Ishikawa (cell line): ENCODE measurements at regions not wholly inside any gene's neighbourhood (a gene's known extent, or its start where the extent isn't known, plus 50 kb on each side); places are given as distances from the start of the nearest gene placed in this dataset.

Experiments
- CEBPB ChIP-seq: IDR thresholded peaks from 2 replicates; pipeline ENCODE4 v1.6.1; 2012
- CREB1 ChIP-seq: IDR thresholded peaks from 2 replicates; pipeline ENCODE4 v1.6.1; 2012; ENCODE audit warnings: low read depth
- EGR1 ChIP-seq: IDR thresholded peaks from 2 replicates; pipeline ENCODE4 v1.6.1; 2012
- EP300 ChIP-seq: IDR thresholded peaks from 2 replicates; pipeline ENCODE4 v1.6.1; 2012; ENCODE audit warnings: borderline replicate concordance
- FOXM1 ChIP-seq: IDR thresholded peaks from 2 replicates; pipeline ENCODE4 v1.6.1; 2012; ENCODE audit warnings: low read depth, borderline replicate concordance
- NFIC ChIP-seq: IDR thresholded peaks from 2 replicates; pipeline ENCODE4 v1.6.1; 2012
- RAD21 ChIP-seq: IDR thresholded peaks from 2 replicates; pipeline ENCODE4 v1.6.1; 2012; ENCODE audit warnings: low read depth
- REST ChIP-seq: IDR thresholded peaks from 2 replicates; pipeline ENCODE4 v1.6.1; 2012; ENCODE audit warnings: low read depth, mild to moderate bottlenecking
- TAF1 ChIP-seq: IDR thresholded peaks from 2 replicates; pipeline ENCODE4 v1.6.1; 2012; ENCODE audit warnings: low read depth, mild to moderate bottlenecking
- TCF12 ChIP-seq: IDR thresholded peaks from 2 replicates; pipeline ENCODE4 v1.6.1; 2012; ENCODE audit warnings: low read depth
- TEAD4 ChIP-seq: IDR thresholded peaks from 2 replicates; pipeline ENCODE4 v1.6.1; 2012
- USF1 ChIP-seq: IDR thresholded peaks from 2 replicates; pipeline ENCODE4 v1.6.1; 2012
- YY1 ChIP-seq: IDR thresholded peaks from 2 replicates; pipeline ENCODE4 v1.6.1; 2012; ENCODE audit warnings: low read depth
- ZBTB7A ChIP-seq: IDR thresholded peaks from 2 replicates; pipeline ENCODE4 v1.6.1; 2012; ENCODE audit warnings: low read depth
- TF ChIP-seq, protein P1 (sequence below): IDR thresholded peaks from 2 replicates; pipeline ENCODE4 v1.6.1; 2012

DNA sequence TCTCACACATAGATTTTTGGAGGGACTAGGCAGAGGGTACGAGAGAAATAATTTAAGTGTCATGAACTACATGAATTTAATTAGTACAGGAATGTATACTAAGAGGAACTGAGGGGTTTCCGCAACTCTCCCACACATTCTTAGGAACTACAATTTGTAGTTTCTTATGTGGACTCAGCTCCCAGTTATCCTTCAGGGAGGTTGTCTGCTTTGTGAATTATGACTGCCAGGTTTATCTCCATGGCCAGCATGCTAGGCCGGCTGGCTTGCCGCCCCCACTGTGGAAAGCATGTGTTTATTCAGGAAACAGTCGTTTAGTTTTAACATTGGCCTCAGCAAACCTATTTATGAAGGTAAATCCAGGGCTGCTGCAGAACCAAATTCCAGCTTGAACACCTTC lies 415.0 kb downstream of the KCTD16 start:
- TF ChIP-seq YY1 (no peak), NFIC (no peak), RAD21 (no peak), TAF1 (no peak), USF1 (no peak), EP300 (no peak), TEAD4 (no peak), CEBPB (no peak), ZBTB7A (no peak), REST (no peak), CREB1 (no peak), EGR1 (no peak)
- TF ChIP-seq, protein P1, sequence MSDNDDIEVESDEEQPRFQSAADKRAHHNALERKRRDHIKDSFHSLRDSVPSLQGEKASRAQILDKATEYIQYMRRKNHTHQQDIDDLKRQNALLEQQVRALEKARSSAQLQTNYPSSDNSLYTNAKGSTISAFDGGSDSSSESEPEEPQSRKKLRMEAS, result no peak

DNA sequence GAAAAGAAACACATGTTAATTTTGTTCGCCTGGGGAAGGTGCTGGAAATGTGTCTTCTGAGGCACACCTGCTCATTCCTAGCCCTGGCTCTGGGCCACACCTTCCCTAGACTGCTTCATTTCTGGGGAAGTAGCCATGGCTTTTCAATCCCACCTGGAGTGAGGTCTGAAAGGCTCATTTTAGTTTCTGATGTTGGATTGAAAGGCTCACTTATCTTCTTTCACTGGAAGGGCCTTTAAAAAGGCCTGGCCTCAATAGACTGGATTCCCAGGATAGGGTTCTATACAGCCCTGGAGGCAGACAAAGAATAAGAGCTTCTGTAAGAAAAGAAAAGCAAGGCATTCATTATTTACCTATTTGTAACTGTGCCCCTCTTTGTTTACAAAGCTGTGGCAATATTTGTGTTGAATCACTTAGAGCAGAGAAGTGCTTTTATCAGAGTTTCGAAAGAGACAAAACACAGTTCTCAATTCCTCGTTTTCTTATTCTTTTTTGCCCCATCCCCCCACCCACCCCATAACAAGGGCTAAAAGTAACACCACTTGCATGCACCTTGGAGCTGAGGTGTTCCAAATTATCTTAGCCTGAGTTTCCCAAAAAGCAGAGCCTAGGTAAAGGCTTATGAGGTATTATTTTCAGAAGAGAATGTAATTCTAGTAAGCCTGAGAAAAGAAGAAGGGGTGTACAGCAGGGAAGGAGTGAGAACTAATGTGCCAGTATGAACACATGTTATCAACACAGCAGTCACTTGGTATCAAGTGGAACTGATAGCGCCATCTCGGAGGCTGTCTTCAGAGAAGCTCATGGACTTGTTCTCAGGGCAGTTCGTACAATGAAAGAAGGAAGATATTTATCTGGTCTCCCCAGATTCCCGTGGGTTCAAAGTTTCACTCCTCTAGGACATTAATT lies 413.1 kb downstream of the KCTD16 start:
- no peak for TF ChIP-seq ZBTB7A
- TF ChIP-seq CEBPB, result no peak
- TF ChIP-seq TAF1, result no peak
- no peak for TF ChIP-seq EP300
- no peak for TF ChIP-seq USF1
- no peak for TF ChIP-seq RAD21
- TF ChIP-seq CREB1, result no peak
- no peak for TF ChIP-seq EGR1
- TF ChIP-seq, protein P1, result no peak

DNA sequence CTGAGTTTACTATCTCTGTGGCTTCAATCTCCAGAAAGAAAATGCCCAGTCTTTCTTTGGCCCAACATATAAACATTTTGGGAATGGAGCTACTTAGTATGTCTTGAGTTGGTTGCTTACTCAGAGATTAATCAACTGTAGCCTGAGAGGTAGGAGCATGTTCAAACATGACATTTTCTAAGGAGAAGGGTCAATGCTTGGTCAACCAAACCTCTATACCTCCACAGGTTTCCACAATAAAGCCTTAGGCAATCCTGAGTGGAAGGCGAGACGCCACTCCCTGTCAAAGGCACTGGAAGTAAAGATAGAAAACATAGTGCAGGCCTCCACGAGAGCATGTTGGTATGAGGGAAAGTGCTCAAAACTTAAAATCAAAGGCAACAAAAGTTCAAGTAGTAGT lies 411.4 kb downstream of the KCTD16 start:
- TF ChIP-seq USF1 (no peak), EP300 (no peak), ZBTB7A (no peak), TAF1 (no peak), TCF12 (no peak), RAD21 (no peak), YY1 (no peak), CEBPB (no peak), EGR1 (no peak)
- TF ChIP-seq, protein P1, result no peak

- TF ChIP-seq USF1, result no peak
Measured at GRCh38 chr5:144581044-144581443, 410.4 kb downstream of the KCTD16 start.

DNA sequence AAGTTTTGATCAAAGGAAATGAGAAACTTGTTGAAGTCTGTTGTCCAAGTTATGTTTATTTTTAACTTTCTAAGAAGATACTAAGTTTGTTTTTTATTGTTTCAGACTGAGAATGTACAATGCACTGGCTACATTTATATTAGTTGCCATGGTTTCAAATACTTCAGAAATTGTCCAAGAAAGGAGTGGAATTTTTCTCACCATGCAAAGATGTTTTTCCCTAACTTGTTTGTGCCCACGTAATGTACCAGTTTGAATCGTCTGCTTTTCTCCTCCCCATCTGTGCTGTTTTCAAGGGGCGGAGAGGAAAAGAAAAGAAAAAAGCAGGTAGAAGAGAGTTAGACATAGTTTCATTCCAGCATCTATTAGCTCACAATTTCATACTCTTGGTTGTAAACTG lies 407.0 kb downstream of the KCTD16 start:
- no peak for TF ChIP-seq YY1
- no peak for TF ChIP-seq EP300
- no peak for TF ChIP-seq ZBTB7A
- no peak for TF ChIP-seq TEAD4
- no peak for TF ChIP-seq CREB1
- TF ChIP-seq REST, result no peak
- no peak for TF ChIP-seq FOXM1
- TF ChIP-seq TAF1, result no peak
- no peak for TF ChIP-seq CEBPB
- no peak for TF ChIP-seq USF1
- no peak for TF ChIP-seq EGR1
- TF ChIP-seq, protein P1, result no peak
- TF ChIP-seq TCF12, result no peak
- no peak for TF ChIP-seq RAD21
- TF ChIP-seq NFIC, result no peak
